SKM-1 treated with dmso at 0.1 percent for 144 hours (cell line): ENCODE measurements at regions not wholly inside any gene's neighbourhood (a gene's known extent, or its start where the extent isn't known, plus 50 kb on each side); places are given as distances from the start of the nearest gene placed in this dataset.
"Not testable (repeated sequence)": the region's sequence is repeated elsewhere in the genome, so short reads cannot be mapped to it uniquely, and the experiment has no call there.

ENCODE experiments used
- DNase-seq: peaks from one replicate; lab custom pipeline; 2025; ENCODE audit not compliant: unreplicated experiment; lab: John Stamatoyannopoulos, UW

- DNase-seq = no peak
Measured at GRCh38 chr14:42554091-42554490, 947.4 kb downstream of the LRFN5 start.

GRCh38 chr14:42550310-42550709 lies 943.6 kb downstream of the LRFN5 start:
- DNase-seq = no peak

- no peak for DNase-seq
Measured at GRCh38 chr14:42548349-42548748, 941.7 kb downstream of the LRFN5 start.

- DNase-seq = no peak
Measured at GRCh38 chr14:42545636-42546035, 939.0 kb downstream of the LRFN5 start.

DNA sequence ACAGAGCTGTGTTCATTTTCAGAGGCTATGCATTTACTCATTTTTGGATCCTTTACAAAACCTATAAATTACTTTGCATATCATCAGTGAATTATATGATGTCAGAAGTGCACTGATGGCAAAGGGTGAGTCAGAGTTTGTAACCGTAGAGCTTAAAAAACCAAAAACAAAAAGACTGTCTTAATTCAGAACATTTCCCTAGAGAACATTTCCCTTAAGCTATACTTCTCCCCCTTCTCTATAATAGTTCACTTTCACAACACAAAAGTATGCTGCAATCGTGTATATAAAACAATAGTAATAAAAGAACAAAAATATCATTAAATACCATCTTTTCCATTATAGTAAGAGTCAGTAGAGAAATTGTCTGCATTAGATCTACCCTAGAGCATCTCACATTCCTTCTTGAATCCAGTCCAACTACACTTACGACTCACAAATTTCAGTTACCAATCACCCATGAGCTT lies 934.9 kb downstream of the LRFN5 start:
- DNase-seq = no peak

- DNase-seq = no peak
Measured at GRCh38 chr14:42535397-42535796, 928.7 kb downstream of the LRFN5 start.

GRCh38 chr14:42533476-42533875 lies 926.8 kb downstream of the LRFN5 start:
- no peak for DNase-seq

DNA sequence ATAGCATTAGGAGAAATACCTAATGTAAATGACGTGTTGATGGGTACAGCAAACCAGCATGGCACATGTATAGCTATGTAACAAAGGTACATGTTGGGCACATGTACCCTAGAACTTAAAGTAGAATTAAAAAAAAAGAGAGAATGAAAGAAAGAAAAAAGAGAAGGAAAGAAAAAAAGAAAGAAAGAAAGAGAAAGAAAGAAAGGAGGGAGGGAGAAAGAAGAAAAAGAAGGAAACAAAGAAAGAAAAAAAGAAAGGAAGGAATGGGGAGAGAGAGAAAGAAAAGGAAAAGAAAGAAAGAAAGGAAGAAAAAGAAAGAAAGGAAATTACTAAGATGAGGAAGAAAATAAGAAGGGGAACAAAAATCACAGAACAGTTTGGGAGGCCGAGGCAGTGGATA lies 925.5 kb downstream of the LRFN5 start:
- no peak for DNase-seq

DNA sequence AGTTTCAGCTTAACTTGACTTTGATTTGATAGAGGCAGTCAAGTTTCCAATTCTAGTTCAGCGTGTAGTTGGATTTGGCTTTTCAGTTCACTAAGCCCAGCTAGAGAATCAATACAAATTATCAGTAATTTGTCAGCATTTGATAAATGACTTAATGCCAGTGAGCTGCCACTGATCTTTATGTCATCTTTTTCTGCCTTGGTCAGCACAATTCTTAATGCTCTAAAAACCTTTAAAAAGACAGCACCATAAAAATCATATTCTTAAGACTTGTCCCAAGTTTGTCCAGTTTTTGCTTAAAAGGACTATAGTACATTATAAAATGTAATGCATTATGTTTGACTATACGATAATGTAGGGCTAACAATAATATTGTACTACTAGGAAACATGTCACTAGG lies 920.5 kb downstream of the LRFN5 start:
- DNase-seq = no peak

GRCh38 chr14:42523666-42524065 lies 917.0 kb downstream of the LRFN5 start:
- no peak for DNase-seq

GRCh38 chr14:42517806-42518500 lies 911.3 kb downstream of the LRFN5 start:
- no peak for DNase-seq

- DNase-seq = no peak
Measured at GRCh38 chr14:42513837-42514236, 907.2 kb downstream of the LRFN5 start.

DNA sequence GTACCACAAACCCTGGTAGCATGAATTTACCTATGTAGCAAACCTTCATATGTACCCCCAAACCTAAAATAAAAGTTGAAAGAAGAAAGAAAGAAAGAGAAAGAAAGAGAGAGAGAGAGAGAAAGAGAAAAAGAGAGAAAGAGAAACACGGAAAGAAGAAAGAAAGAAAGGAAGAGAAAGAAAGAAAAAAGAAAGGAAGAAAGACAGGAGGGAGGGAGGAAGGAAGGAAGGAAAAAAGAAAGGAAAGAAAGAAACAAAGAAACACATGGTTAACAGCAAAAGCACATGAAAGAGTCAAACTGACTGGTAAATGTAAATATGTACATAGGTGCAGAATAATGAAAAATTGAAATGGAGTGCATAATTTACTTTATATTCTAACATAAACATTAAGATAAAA lies 903.4 kb downstream of the LRFN5 start:
- no peak for DNase-seq

GRCh38 chr14:42508209-42508946 lies 901.7 kb downstream of the LRFN5 start:
- DNase-seq = no peak

- DNase-seq = no peak
Measured at GRCh38 chr14:42504433-42504832, 897.8 kb downstream of the LRFN5 start.

GRCh38 chr14:42499137-42499536 lies 892.5 kb downstream of the LRFN5 start:
- DNase-seq = no peak

DNA sequence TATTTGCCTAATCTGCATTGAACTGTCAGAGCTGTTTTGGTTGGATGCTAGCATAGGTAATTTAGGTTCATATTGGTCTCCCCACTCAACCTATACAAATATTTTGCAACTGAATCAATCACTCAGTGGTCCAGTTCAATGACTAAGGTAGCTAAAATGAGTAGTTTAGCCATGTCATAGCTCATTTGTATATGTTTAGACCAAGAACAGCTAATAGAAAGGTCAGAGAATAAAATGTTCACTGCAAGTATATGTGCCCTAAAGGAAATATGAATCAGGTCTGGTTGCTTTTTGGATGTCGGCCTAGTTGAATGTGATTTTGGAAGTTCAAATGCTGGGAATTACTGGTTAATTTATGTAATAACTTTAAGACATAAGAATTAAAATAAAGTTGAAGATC lies 883.9 kb downstream of the LRFN5 start:
- DNase-seq = no peak

DNA sequence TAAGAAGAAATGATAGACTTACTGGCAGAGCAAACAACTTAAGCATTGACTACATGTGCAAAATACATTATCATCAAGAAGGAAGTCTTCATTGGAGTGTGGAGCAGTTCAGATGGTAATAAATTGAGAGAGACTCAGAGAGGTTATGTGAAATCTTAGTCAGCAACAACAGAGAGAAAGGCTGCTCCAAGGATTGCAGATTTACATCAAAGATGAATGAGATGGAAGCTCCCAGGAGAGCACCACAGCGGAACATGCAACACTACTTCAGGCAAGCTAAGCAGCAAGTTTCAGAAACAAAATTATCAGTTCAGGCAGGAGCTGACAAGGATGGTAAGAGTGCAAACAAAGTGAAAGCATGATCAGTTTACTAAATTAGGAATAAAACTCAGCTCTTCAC lies 882.3 kb downstream of the LRFN5 start:
- DNase-seq = no peak

GRCh38 chr14:42482345-42482971 lies 875.8 kb downstream of the LRFN5 start:
- not testable (repeated sequence) for DNase-seq

DNA sequence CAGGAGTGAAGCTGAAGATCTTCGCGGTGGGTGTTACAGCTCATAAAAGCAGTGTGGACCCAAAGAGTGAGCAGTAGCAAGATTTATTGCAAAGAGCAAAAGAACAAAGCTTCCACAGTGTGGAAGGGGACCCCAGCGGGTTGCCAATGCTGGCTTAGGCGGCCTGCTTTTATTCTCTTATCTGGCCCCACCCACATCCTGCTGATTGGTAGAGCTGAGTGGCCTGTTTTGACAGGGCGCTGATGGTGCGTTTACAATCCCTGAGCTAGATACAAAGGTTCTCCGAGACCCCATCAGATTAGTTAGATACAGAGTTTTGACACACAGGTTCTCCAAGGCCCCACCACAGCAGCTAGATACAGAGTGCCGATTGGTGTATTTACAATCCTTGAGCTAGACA lies 875.0 kb downstream of the LRFN5 start:
- DNase-seq = not testable (repeated sequence)

DNA sequence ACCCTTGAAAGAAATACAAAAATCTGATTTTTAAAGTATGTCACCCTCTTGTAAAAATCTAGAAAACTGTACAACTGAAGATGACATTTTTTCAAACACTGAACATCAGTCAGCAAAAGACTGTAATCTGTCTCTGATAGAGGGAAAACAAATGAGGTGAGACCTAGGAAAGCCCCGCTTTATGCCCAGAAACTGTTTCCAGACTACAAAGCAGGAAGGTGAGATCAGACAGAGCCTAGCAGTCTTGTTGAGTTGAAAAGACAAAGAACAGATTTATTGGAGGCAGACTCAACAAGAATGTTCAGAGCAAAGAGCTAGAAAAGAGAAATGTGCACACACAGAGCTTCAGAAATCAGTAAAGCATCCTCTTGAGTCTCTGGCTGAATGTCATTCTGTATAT lies 873.6 kb downstream of the LRFN5 start:
- no peak for DNase-seq

DNA sequence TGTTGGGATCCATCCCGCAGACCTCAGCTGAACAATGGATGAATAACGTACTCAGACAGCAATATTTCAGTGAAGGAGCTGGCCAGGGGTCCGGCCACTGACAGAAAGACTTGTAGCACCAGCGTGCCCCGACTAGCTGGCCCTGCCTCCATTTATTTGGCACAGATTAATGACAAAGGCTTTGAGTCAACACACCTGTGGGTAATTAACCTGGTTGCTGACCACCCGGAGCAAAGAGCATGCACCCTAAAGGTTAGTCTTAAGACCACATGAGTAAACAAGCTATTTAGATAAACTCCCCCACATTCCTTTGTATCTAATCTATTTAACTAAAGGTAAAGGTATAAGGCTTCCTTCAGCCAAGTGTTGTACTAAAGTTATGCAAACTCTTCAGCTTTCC lies 868.6 kb downstream of the LRFN5 start:
- DNase-seq = no peak
